ENCODE measurements at regions not wholly inside any gene's neighbourhood (a gene's known extent, or its start where the extent isn't known, plus 50 kb on each side); places are given as distances from the start of the nearest gene placed in this dataset.

- DNase-seq (ENCODE audit: extremely low read depth in 1 of 2, low read depth in 1 of 2): no peak
Observed at GRCh38 chr3:34219556-34219955, 421.1 kb downstream of the PDCD6IP start.

- DNase-seq (ENCODE audit: extremely low read depth in 1 of 2, low read depth in 1 of 2): no peak
Observed at GRCh38 chr3:34225821-34226366, 427.5 kb downstream of the PDCD6IP start.

GRCh38 chr3:34229876-34230275 lies 431.4 kb downstream of the PDCD6IP start:
- no peak for DNase-seq (ENCODE audit: extremely low read depth in 1 of 2, low read depth in 1 of 2)

GRCh38 chr3:34235096-34235495 lies 436.7 kb downstream of the PDCD6IP start:
- no peak for DNase-seq (ENCODE audit: extremely low read depth in 1 of 2, low read depth in 1 of 2)

- DNase-seq (ENCODE audit: extremely low read depth in 1 of 2, low read depth in 1 of 2): no peak
Observed at GRCh38 chr3:34237946-34238345, 439.5 kb downstream of the PDCD6IP start.

GRCh38 chr3:34238407-34238806 lies 440.0 kb downstream of the PDCD6IP start:
- DNase-seq (ENCODE audit: extremely low read depth in 1 of 2, low read depth in 1 of 2): no peak

- DNase-seq (ENCODE audit: extremely low read depth in 1 of 2, low read depth in 1 of 2): no peak
Observed at GRCh38 chr3:34239287-34239686, 440.9 kb downstream of the PDCD6IP start.

- no peak for DNase-seq (ENCODE audit: extremely low read depth in 1 of 2, low read depth in 1 of 2)
Observed at GRCh38 chr3:34239875-34240274, 441.4 kb downstream of the PDCD6IP start.

GRCh38 chr3:34247401-34247800 lies 449.0 kb downstream of the PDCD6IP start:
- no peak for DNase-seq (ENCODE audit: extremely low read depth in 1 of 2, low read depth in 1 of 2)

- DNase-seq (ENCODE audit: extremely low read depth in 1 of 2, low read depth in 1 of 2): no peak
Observed at GRCh38 chr3:34248352-34248751, 449.9 kb downstream of the PDCD6IP start.

GRCh38 chr3:34254285-34254684 lies 455.9 kb downstream of the PDCD6IP start:
- DNase-seq (ENCODE audit: extremely low read depth in 1 of 2, low read depth in 1 of 2): no peak

- DNase-seq (ENCODE audit: extremely low read depth in 1 of 2, low read depth in 1 of 2): no peak
Observed at GRCh38 chr3:34256021-34256420, 457.6 kb downstream of the PDCD6IP start.

- DNase-seq (ENCODE audit: extremely low read depth in 1 of 2, low read depth in 1 of 2): no peak
Observed at GRCh38 chr3:34256791-34257190, 458.4 kb downstream of the PDCD6IP start.

- no peak for DNase-seq (ENCODE audit: extremely low read depth in 1 of 2, low read depth in 1 of 2)
Observed at GRCh38 chr3:34258271-34258998, 460.0 kb downstream of the PDCD6IP start.

- DNase-seq (ENCODE audit: extremely low read depth in 1 of 2, low read depth in 1 of 2): no peak
Observed at GRCh38 chr3:34260271-34261000, 462.0 kb downstream of the PDCD6IP start.

- no peak for DNase-seq (ENCODE audit: extremely low read depth in 1 of 2, low read depth in 1 of 2)
Observed at GRCh38 chr3:34261001-34261385, 462.6 kb downstream of the PDCD6IP start.

GRCh38 chr3:34263101-34263621 lies 464.7 kb downstream of the PDCD6IP start:
- DNase-seq (ENCODE audit: extremely low read depth in 1 of 2, low read depth in 1 of 2): no peak

- DNase-seq (ENCODE audit: extremely low read depth in 1 of 2, low read depth in 1 of 2): no peak
Observed at GRCh38 chr3:34264337-34265041, 466.1 kb downstream of the PDCD6IP start.

- no peak for DNase-seq (ENCODE audit: extremely low read depth in 1 of 2, low read depth in 1 of 2)
Observed at GRCh38 chr3:34267088-34267487, 468.7 kb downstream of the PDCD6IP start.

GRCh38 chr3:34268032-34268709 lies 469.7 kb downstream of the PDCD6IP start:
- no peak for DNase-seq (ENCODE audit: extremely low read depth in 1 of 2, low read depth in 1 of 2)

- DNase-seq (ENCODE audit: extremely low read depth in 1 of 2, low read depth in 1 of 2): no peak
Observed at GRCh38 chr3:34275811-34276210, 477.4 kb downstream of the PDCD6IP start.
